Heart right ventricle (tissue), 16 donors: ENCODE measurements at regions not wholly inside any gene's neighbourhood (a gene's known extent, or its start where the extent isn't known, plus 50 kb on each side); places are given as distances from the start of the nearest gene placed in this dataset.

Source experiments
- ATAC-seq, 8 donors: fragments of 200-7000 bp; cut with Tn5 transposase; one replicate each; pipeline ENCODE4 v1.9.1; 2020; ENCODE audit warnings: mild to moderate bottlenecking in 8 of 8, moderate library complexity in 8 of 8, moderate number of reproducible peaks in 1 of 8
- DNase-seq, 2 donors: peaks; one replicate each; pipeline ENCODE4 v3.0.0-alpha.2; 2020
- H3K27ac ChIP-seq, 10 donors: fragments of 200-600 bp; sonication (generic) in 2 of 10; one replicate each; pipeline versions ENCODE4 v1.5.0 to v1.8.0; 2020 to 2022; ENCODE audit warnings: mild to moderate bottlenecking in 3 of 10
- H3K27me3 ChIP-seq, 7 donors: fragments of 200-600 bp; one replicate each; pipeline ENCODE4 v1.8.0; 2021 to 2022; ENCODE audit warnings: mild to moderate bottlenecking in 2 of 7
- H3K36me3 ChIP-seq, 9 donors: fragments of 200-600 bp; sonication (generic) in 1 of 9; one replicate each; pipeline versions ENCODE4 v1.5.0 to v1.8.0; 2020 to 2022; ENCODE audit warnings: mild to moderate bottlenecking in 2 of 9
- H3K4me1 ChIP-seq, 9 donors: fragments of 200-600 bp; sonication (generic) in 1 of 9; one replicate each; pipeline versions ENCODE4 v1.5.0 to v1.8.0; 2020 to 2022; ENCODE audit warnings: mild to moderate bottlenecking in 4 of 9
- H3K4me3 ChIP-seq, 10 donors: fragments of 200-600 bp; sonication (generic) in 2 of 10; one replicate each; pipeline versions ENCODE4 v1.5.0 to v1.8.0; 2020 to 2022; ENCODE audit warnings: mild to moderate bottlenecking in 7 of 10, moderate library complexity in 2 of 10
- H3K9me3 ChIP-seq, 11 donors: fragments of 200-600 bp in 10 of 11; sonication (generic) in 2 of 11; one replicate each; pipeline versions ENCODE4 v1.5.0 to v1.8.0; 2013 to 2022; ENCODE audit warnings: mild to moderate bottlenecking in 2 of 11, control low read depth in 1 of 11, moderate library complexity in 1 of 11
- WGBS, 2 donors: extraction: QIAGEN DNeasy Blood & Tissue Kit; methylation state at CpG; one replicate each; pipeline ENCODE4 v1.1.7; 2013; ENCODE audit warnings: inconsistent platforms in 1 of 2; 5-methylcytosine and 5-hydroxymethylcytosine counted together
- intact Hi-C, 10 donors: fragments of 100-400 bp; cut with DNase I; formaldehyde crosslinking; loops; one replicate each; pipeline versions ENCODE4 v1.11.1 to v1.14.2; 2022
- TF ChIP-seq, protein P1 (sequence below), 9 donors: fragments of 200-600 bp; sonication (generic) in 2 of 9; IDR thresholded peaks; one replicate each; pipeline versions ENCODE4 v1.5.0 to v1.8.0; 2021 to 2022; ENCODE audit warnings: antibody characterized with exemption in 9 of 9, mild to moderate bottlenecking in 5 of 9, moderate library complexity in 1 of 9
- donor health status: Arrhythmogenic right ventricular cardiomyopathy.
- donor health status: ischemic (EF 13 %, LVEDD 7.1; RV severe dilation, severe dysfunction).
- donor health status: healthy with polysubstance abuse.
- donor health status: DM: no; HTN: yes; CAD: no.
- donor health status: DM: no; HTN: no; CAD: no.
- donor health status: ischemic (EF 25% LVEDD 6.9; RV normal size, moderate dysfunction).
- donor health status: ischemic (EF 25% LVEDD 5.7; RV mildly dilated, moderate dysfunction).
- donor health status: healthy.
- donor health status: DM: yes; HTN: yes; CAD: no.
- donor health status: Ischemic cardiomyopathy.
- donor health status: ischemic (EF 35%, LVEDD 5.7; RV mildly dilated, moderate dysfunction).
- donor health status: nonischemic (EF 11% LVEDD 7.7; RV severe dilation, severe dysfunction).
- donor health status: DM: yes; HTN: yes; CAD: no.
- donor health status: PGD.
- donor health status: ischemic (EF 29% LVEDD 5.4; RV normal size, mild dysfunction).
- donor health status: nonischemic (EF 23%, LVEDD 6.1; RV moderate dilation, normal function).

DNA sequence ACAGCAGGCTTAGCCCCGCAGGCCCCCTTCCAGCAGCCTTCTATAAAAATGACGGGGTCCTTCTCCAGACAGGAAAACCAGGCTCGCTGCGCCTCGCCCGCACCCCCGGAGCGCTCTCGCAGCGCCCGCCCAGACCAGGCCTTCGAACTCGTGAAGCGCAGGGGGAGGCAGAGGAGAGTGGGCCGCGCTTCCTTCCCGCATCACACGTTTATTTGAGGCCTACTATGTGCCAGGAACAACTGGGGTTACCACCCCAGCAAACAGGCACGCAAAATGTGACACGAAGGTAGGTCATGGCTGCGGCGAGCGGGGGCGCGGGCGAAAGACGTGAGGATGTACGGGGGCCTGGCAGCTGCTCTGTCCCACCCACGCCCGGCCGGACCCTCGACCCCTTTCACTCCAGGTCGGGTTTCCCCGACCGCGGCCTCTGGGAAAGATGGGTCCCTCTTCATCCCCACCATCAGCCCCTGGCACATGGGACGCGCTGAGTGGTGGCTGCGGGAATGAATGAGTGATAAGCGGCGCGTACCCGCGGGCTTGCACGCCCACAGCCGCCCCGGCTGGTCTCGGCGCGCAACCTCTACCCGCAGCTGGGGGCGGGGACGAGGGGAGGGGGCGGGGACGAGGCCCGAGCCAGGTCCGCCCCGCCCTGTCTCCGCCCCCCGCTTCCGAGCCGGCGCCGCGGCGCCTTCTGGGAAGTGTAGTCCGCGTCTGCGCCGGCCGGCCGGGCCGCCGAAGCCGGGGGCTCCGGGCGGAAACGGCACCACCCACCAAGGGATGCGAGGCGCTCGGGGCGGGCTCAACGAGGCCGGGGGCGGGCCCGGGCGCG is 59.1 kb downstream of the ZNF467 start:
- DNase-seq, result peak; percentile 91 to 95
- peak overlapping the region; percentile 67 to 91 (median 86) for H3K27ac ChIP-seq
- TF ChIP-seq, protein P1, sequence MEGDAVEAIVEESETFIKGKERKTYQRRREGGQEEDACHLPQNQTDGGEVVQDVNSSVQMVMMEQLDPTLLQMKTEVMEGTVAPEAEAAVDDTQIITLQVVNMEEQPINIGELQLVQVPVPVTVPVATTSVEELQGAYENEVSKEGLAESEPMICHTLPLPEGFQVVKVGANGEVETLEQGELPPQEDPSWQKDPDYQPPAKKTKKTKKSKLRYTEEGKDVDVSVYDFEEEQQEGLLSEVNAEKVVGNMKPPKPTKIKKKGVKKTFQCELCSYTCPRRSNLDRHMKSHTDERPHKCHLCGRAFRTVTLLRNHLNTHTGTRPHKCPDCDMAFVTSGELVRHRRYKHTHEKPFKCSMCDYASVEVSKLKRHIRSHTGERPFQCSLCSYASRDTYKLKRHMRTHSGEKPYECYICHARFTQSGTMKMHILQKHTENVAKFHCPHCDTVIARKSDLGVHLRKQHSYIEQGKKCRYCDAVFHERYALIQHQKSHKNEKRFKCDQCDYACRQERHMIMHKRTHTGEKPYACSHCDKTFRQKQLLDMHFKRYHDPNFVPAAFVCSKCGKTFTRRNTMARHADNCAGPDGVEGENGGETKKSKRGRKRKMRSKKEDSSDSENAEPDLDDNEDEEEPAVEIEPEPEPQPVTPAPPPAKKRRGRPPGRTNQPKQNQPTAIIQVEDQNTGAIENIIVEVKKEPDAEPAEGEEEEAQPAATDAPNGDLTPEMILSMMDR (IDR thresholded peaks at IDR 0.05), result no peak
- H3K27me3 ChIP-seq, result no peaks in the 10 kb centered on the region
- peak overlapping the region; percentile 63 to 82 (median 76) for H3K4me3 ChIP-seq
- H3K4me1 ChIP-seq, result peaks cover 10 to 49% (median 28%) of the 10 kb centered on the region in 9 donors
- 4 to 6% methylated on average over 74 to 88 of the region's 88 CpGs for WGBS, 2 donors
- peaks cover 0 to 31% (median 19%) of the 10 kb centered on the region in 11 donors for H3K9me3 ChIP-seq
- intact Hi-C loops, result loop anchor here in 3 of 10 donors (10.0 kb wide), 2 partner anchors 89 to 121 kb away; partner anchors contain the start of gene ZNF862 (in 1 of the 3)
- H3K36me3 ChIP-seq, result peaks cover 0 to 3% (median 0%) of the 10 kb centered on the region in 9 donors
- ATAC-seq, result peak; percentile 89 to 97 (median 92)

DNA sequence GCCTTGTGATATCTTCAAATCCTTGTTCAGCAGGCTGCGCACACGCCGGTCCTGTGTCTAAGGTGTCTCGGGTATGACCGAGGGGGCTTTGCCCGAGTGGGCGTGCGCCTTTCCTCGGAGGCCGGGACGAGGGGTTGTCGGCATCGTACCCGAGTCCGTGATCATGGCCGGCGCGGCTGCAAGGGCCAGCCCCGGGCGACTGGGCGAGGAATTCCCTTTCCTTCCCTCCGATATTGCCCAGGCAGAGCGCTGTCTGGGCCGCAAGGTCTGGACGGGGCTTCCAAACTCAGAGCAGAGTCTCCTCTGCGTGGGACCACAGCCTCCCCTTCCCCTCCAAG is 59.7 kb downstream of the ZNF467 start:
- peak overlapping the region in 9 of 10 donors; percentile 63 to 82 (median 76) for H3K4me3 ChIP-seq
- TF ChIP-seq, protein P1 (IDR thresholded peaks at IDR 0.05), result no peak
- WGBS, 2 donors, result 67 to 73% methylated on average over 26 of the region's 26 CpGs
- ATAC-seq, result peak in 1 of 8 donors; percentile 2
- intact Hi-C loops, result loop anchor here in 3 of 10 donors (10.0 kb wide), 2 partner anchors 89 to 121 kb away; partner anchors contain the start of gene ZNF862 (in 1 of the 3)
- no peak overlapping the region for H3K27ac ChIP-seq
- H3K27me3 ChIP-seq, result no peaks in the 10 kb centered on the region
- H3K4me1 ChIP-seq, result peaks cover 10 to 43% (median 23%) of the 10 kb centered on the region in 9 donors
- peaks cover 0 to 37% (median 19%) of the 10 kb centered on the region in 11 donors for H3K9me3 ChIP-seq
- no peaks in the 10 kb centered on the region for H3K36me3 ChIP-seq
- DNase-seq, result no peak

DNA sequence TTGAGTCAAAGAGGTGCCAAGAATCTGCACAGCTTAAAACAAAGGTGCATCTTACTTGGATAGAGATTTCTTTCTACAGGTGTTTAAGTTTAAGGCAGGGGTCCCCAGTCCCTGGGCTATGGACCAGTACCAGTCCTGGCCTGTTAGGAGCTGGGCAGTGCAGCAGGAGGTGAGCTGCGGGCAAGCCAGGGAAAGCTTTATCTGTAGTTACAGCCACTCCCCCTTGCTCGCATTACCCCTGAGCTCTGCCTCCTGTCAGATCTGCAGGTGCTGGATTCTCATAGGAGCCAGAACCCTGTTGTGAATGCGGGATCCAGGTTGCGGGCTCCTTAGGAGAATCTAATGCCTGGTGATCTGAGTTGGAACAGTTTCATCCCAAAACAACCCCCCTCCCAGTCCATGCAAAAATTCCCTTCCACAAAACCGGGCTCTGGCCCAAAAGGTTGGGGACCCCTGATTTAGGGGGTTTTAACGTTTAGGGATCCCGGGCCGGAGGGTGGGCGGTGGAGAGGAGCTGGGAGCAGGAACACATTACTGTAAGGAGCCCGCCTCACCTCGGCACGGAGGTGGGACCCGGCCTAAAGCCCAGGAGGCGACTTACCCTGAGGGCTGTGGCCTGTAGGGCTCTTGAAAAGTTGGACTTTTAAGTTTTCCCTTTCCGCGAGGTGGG is 60.2 kb downstream of the ZNF467 start:
- DNase-seq (no peak), ATAC-seq (no peak)
- H3K27ac ChIP-seq, result no peak overlapping the region
- peaks cover 10 to 40% (median 23%) of the 10 kb centered on the region in 9 donors for H3K4me1 ChIP-seq
- no peaks in the 10 kb centered on the region for H3K36me3 ChIP-seq
- TF ChIP-seq, protein P1 (IDR thresholded peaks at IDR 0.05), result no peak
- intact Hi-C loops, result loop anchor here in 3 of 10 donors (10.0 kb wide), 2 partner anchors 88 to 122 kb away; partner anchors contain the start of gene ZNF862 (in 1 of the 3)
- 80 to 87% methylated on average over 16 of the region's 16 CpGs for WGBS, 2 donors
- no peaks in the 10 kb centered on the region for H3K27me3 ChIP-seq
- H3K4me3 ChIP-seq, result peak overlapping the region in 1 of 10 donors; percentile 76
- peaks cover 0 to 42% (median 19%) of the 10 kb centered on the region in 11 donors for H3K9me3 ChIP-seq

DNA sequence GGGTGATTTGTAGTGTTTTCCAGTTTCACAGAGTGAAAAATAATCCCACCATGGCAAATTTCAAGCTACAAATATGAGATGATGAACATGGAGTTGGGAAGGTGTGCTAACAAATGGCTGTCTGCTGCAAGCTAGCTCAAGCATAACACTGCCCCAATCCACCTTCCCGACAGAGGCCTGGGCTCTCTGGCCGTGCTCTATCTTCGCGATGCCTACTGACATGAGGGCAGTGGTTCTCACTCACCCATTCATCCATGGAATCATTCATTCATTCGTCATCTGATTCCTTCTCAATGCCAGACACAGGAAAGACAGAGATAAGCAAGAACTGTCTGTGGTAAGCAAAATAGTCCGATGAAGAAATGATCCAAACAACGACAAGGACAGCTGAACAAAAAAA is 65.4 kb downstream of the ZNF467 start:
- intact Hi-C loops, result no loop called here
- Histone ChIP-seq H3K27me3 (no peaks in the 10 kb centered on the region), H3K36me3 (no peaks in the 10 kb centered on the region), H3K4me3 (no peak overlapping the region), H3K27ac (no peak overlapping the region), H3K9me3 (peaks cover 0 to 43% (median 19%) of the 10 kb centered on the region in 11 donors), H3K4me1 (no peaks in the 10 kb centered on the region)
- DNase-seq (no peak), ATAC-seq (no peak)
- WGBS, 2 donors, result 93% methylated on average over 7 of the region's 7 CpGs
- TF ChIP-seq, protein P1 (IDR thresholded peaks at IDR 0.05), result no peak
